HG02870 (cell line): ENCODE measurements at regions not wholly inside any gene's neighbourhood (a gene's known extent, or its start where the extent isn't known, plus 50 kb on each side); places are given as distances from the start of the nearest gene placed in this dataset.

Experiments
- ATAC-seq: cut with Tn5 transposase; IDR thresholded peaks from one replicate; pipeline ENCODE4 v1.9.1; 2021; ENCODE audit warnings: mild to moderate bottlenecking, moderate library complexity; ENCODE audit not compliant: unreplicated experiment

- ATAC-seq = no peak
Observed at GRCh38 chr5:34483442-34484033, 172.6 kb upstream of the RAI14 start.

- ATAC-seq = no peak
Observed at GRCh38 chr5:34484216-34484920, 171.8 kb upstream of the RAI14 start.

GRCh38 chr5:34485768-34486030 is 170.4 kb upstream of the RAI14 start:
- ATAC-seq = no peak

- ATAC-seq = no peak
Observed at GRCh38 chr5:34486160-34486848, 169.8 kb upstream of the RAI14 start.

- no peak for ATAC-seq
Observed at GRCh38 chr5:34486849-34487158, 169.3 kb upstream of the RAI14 start.

- ATAC-seq = no peak
Observed at GRCh38 chr5:34487159-34487879, 168.8 kb upstream of the RAI14 start.

GRCh38 chr5:34487956-34488355 is 168.2 kb upstream of the RAI14 start:
- ATAC-seq = no peak

GRCh38 chr5:34488984-34489383 is 167.1 kb upstream of the RAI14 start:
- ATAC-seq = no peak

GRCh38 chr5:34490506-34491250 is 165.4 kb upstream of the RAI14 start:
- no peak for ATAC-seq

- no peak for ATAC-seq
Observed at GRCh38 chr5:34491251-34491620, 164.9 kb upstream of the RAI14 start.

- ATAC-seq = no peak
Observed at GRCh38 chr5:34494111-34494755, 161.9 kb upstream of the RAI14 start.

- no peak for ATAC-seq
Observed at GRCh38 chr5:34495178-34495577, 160.9 kb upstream of the RAI14 start.

- ATAC-seq = no peak
Observed at GRCh38 chr5:34496260-34496691, 159.9 kb upstream of the RAI14 start.

- no peak for ATAC-seq
Observed at GRCh38 chr5:34496701-34497469, 159.2 kb upstream of the RAI14 start.

- no peak for ATAC-seq
Observed at GRCh38 chr5:34497470-34497808, 158.7 kb upstream of the RAI14 start.

- ATAC-seq = no peak
Observed at GRCh38 chr5:34498572-34498971, 157.6 kb upstream of the RAI14 start.

GRCh38 chr5:34499001-34499734 is 157.0 kb upstream of the RAI14 start:
- peak; percentile 93 for ATAC-seq

GRCh38 chr5:34500236-34500847 is 155.8 kb upstream of the RAI14 start:
- ATAC-seq = no peak

- ATAC-seq = no peak
Observed at GRCh38 chr5:34501016-34501415, 155.1 kb upstream of the RAI14 start.
